ENCODE measurements at regions not wholly inside any gene's neighbourhood (a gene's known extent, or its start where the extent isn't known, plus 50 kb on each side); places are given as distances from the start of the nearest gene placed in this dataset.

DNA sequence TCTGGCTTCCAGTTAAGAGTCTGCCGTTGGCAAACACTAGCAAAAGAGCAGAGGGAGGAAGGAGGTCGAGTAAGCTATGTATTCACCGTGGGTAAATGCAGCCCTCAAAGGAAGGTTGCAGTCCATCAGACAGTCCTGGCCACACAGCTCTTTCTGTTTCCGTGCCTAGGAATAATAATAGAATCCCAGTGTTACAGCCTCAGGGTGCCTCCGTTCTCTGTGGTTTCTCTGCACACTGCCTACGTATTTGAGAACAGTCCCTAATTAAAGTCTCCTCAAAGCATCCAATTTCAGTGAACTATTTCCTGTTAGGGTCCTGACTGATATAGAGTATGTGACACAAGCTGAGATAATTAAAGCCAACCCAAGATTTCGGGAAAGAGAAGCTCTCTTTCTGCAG is 176.7 kb downstream of the GPAM start:
- WGBS, 2 donors: 70 to 78% methylated on average over 7 of the region's 7 CpGs
- H3K4me3 ChIP-seq: no peak overlapping the region
- H3K27ac ChIP-seq: no peak overlapping the region
- H3K27me3 ChIP-seq: no peaks in the 10 kb centered on the region
- no peaks in the 10 kb centered on the region for H3K4me1 ChIP-seq
- TF ChIP-seq EP300 (IDR thresholded peaks at IDR 0.05) (no peak), POLR2AphosphoS5 (IDR thresholded peaks at IDR 0.05) (no peak), POLR2A (IDR thresholded peaks at IDR 0.05) (no peak), CTCF (IDR thresholded peaks at IDR 0.05) (no peak)
- intact Hi-C loops (cut with DNase I): no loop called here
- no peak for DNase-seq
- no peaks in the 10 kb centered on the region for H3K36me3 ChIP-seq
- H3K9me3 ChIP-seq: no peaks in the 10 kb centered on the region

DNA sequence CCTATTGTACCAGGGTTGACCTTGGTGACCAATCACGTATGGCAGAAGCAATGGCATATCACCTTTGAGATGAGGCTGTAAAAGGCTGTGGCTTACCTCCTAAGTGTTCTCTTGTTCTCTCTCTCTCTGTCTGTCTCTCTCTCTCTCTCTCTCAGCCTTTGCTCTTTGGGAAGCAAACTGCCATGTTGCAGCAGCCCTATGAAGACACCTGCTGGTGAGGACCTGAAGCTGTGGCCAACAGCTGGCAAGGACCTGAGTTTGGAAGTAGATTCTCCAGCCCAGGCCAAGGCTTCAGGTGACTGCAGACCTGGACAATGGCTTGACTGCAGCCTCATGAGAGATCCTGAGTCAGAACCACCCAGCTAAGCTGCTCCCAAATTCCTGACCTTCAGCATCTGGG is 161.4 kb downstream of the GPAM start:
- H3K9me3 ChIP-seq: no peaks in the 10 kb centered on the region
- TF ChIP-seq CTCF (IDR thresholded peaks at IDR 0.05) (no peak), POLR2A (IDR thresholded peaks at IDR 0.05) (no peak), POLR2AphosphoS5 (IDR thresholded peaks at IDR 0.05) (no peak), EP300 (IDR thresholded peaks at IDR 0.05) (no peak)
- H3K27ac ChIP-seq: no peak overlapping the region
- no peak for DNase-seq
- intact Hi-C loops (cut with DNase I): no loop called here
- H3K4me3 ChIP-seq: no peak overlapping the region
- WGBS, 2 donors: 19 to 71% methylated on average over 1 of the region's 1 CpG
- no peaks in the 10 kb centered on the region for H3K36me3 ChIP-seq
- H3K27me3 ChIP-seq: no peaks in the 10 kb centered on the region
- H3K4me1 ChIP-seq: no peaks in the 10 kb centered on the region

DNA sequence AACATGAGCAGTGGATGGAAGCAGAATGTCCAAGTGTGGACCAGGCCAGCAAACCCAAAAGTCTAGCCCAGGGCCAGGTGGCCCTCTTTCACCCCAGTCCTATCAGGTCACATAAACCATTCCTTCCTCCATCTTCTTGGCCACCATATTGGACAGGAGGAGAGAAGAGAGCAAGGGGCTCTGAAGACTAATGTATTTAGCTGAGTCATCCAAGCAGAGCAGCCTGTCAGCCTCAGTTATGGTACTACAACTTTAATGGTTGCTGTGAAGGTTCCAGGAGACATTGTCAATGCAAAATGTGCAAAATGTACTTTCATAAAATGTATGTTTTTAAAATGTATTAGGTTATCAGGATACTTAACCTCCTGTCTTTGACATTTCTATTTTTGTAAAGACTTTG is 159.5 kb downstream of the GPAM start:
- Histone ChIP-seq H3K4me3 (no peak overlapping the region), H3K36me3 (no peaks in the 10 kb centered on the region), H3K27me3 (no peaks in the 10 kb centered on the region), H3K27ac (no peak overlapping the region), H3K9me3 (peaks cover 0 to 2% (median 0%) of the 10 kb centered on the region in 4 donors), H3K4me1 (no peaks in the 10 kb centered on the region)
- intact Hi-C loops (cut with DNase I): no loop called here
- TF ChIP-seq POLR2A (IDR thresholded peaks at IDR 0.05) (no peak), POLR2AphosphoS5 (IDR thresholded peaks at IDR 0.05) (no peak), CTCF (IDR thresholded peaks at IDR 0.05) (no peak)
- no peak for DNase-seq

GRCh38 chr10:112025228-112025627 is 158.3 kb downstream of the GPAM start:
- Histone ChIP-seq H3K4me1 (no peaks in the 10 kb centered on the region), H3K27me3 (no peaks in the 10 kb centered on the region), H3K36me3 (no peaks in the 10 kb centered on the region), H3K9me3 (peaks cover 0 to 9% (median 6%) of the 10 kb centered on the region in 4 donors), H3K27ac (no peak overlapping the region), H3K4me3 (no peak overlapping the region)
- no peak for TF ChIP-seq EP300 (IDR thresholded peaks at IDR 0.05)
- intact Hi-C loops (cut with DNase I): no loop called here
- WGBS, 2 donors: 75 to 82% methylated on average over 4 of the region's 4 CpGs
- DNase-seq: no peak

GRCh38 chr10:112026438-112026837 is 157.1 kb downstream of the GPAM start:
- H3K9me3 ChIP-seq: peaks cover 0 to 9% (median 6%) of the 10 kb centered on the region in 4 donors
- H3K27me3 ChIP-seq: no peaks in the 10 kb centered on the region
- intact Hi-C loops (cut with DNase I): no loop called here
- no peak for DNase-seq
- H3K4me1 ChIP-seq: no peaks in the 10 kb centered on the region
- no peak overlapping the region for H3K27ac ChIP-seq
- TF ChIP-seq POLR2AphosphoS5 (IDR thresholded peaks at IDR 0.05): no peak
- no peak for TF ChIP-seq CTCF (IDR thresholded peaks at IDR 0.05)
- no peak overlapping the region for H3K4me3 ChIP-seq
- H3K36me3 ChIP-seq: no peaks in the 10 kb centered on the region
- 63 to 66% methylated on average over 4 of the region's 4 CpGs for WGBS, 2 donors

Measured in sigmoid colon (tissue), 6 donors.